ENCODE measurements at regions not wholly inside any gene's neighbourhood (a gene's known extent, or its start where the extent isn't known, plus 50 kb on each side); places are given as distances from the start of the nearest gene placed in this dataset.

GRCh38 chr13:40063703-40064102, 408.2 kb downstream of the COG6 start:
- TF ChIP-seq CTCF (IDR thresholded peaks at IDR 0.05; ENCODE audit: poor library complexity, severe bottlenecking) = no peak
- Histone ChIP-seq H3K9me3 (ENCODE audit: severe bottlenecking) (no peaks in the 10 kb centered on the region), H3K27me3 (ENCODE audit: insufficient read depth, poor library complexity, severe bottlenecking) (no peaks in the 10 kb centered on the region), H3K4me1 (ENCODE audit: insufficient read depth, poor library complexity, severe bottlenecking) (peaks cover 26% of the 10 kb centered on the region), H3K27ac (ENCODE audit: poor library complexity, severe bottlenecking) (peak overlapping the region; percentile 52), H3K36me3 (ENCODE audit: low read depth) (no peaks in the 10 kb centered on the region), H3K4me3 (ENCODE audit: severe bottlenecking) (no peak overlapping the region)
- DNase-seq (ENCODE audit: low spot score) (no peak), ATAC-seq (ENCODE audit: low read depth) (no peak)

GRCh38 chr13:40064154-40065097, 409.0 kb downstream of the COG6 start:
- Histone ChIP-seq H3K27ac (ENCODE audit: poor library complexity, severe bottlenecking) (peak overlapping the region; percentile 52), H3K36me3 (ENCODE audit: low read depth) (no peaks in the 10 kb centered on the region), H3K4me1 (ENCODE audit: insufficient read depth, poor library complexity, severe bottlenecking) (peaks cover 22% of the 10 kb centered on the region), H3K27me3 (ENCODE audit: insufficient read depth, poor library complexity, severe bottlenecking) (no peaks in the 10 kb centered on the region), H3K9me3 (ENCODE audit: severe bottlenecking) (no peaks in the 10 kb centered on the region), H3K4me3 (ENCODE audit: severe bottlenecking) (no peak overlapping the region)
- ATAC-seq (ENCODE audit: low read depth) (peak; percentile 76), DNase-seq (ENCODE audit: low spot score) (no peak)
- no peak for TF ChIP-seq CTCF (IDR thresholded peaks at IDR 0.05; ENCODE audit: poor library complexity, severe bottlenecking)

- TF ChIP-seq CTCF (IDR thresholded peaks at IDR 0.05; ENCODE audit: poor library complexity, severe bottlenecking) = peak; percentile 78
- ATAC-seq (ENCODE audit: low read depth) (peak; percentile 74), DNase-seq (ENCODE audit: low spot score) (no peak)
- H3K4me3 ChIP-seq (ENCODE audit: severe bottlenecking) = no peak overlapping the region
- H3K4me1 ChIP-seq (ENCODE audit: insufficient read depth, poor library complexity, severe bottlenecking) = peaks cover 8% of the 10 kb centered on the region
- H3K9me3 ChIP-seq (ENCODE audit: severe bottlenecking) = no peaks in the 10 kb centered on the region
- no peaks in the 10 kb centered on the region for H3K27me3 ChIP-seq (ENCODE audit: insufficient read depth, poor library complexity, severe bottlenecking)
- no peak overlapping the region for H3K27ac ChIP-seq (ENCODE audit: poor library complexity, severe bottlenecking)
- H3K36me3 ChIP-seq (ENCODE audit: low read depth) = no peaks in the 10 kb centered on the region
Observed at GRCh38 chr13:40069173-40070044, 413.9 kb downstream of the COG6 start.

- no peaks in the 10 kb centered on the region for H3K36me3 ChIP-seq (ENCODE audit: low read depth)
- no peaks in the 10 kb centered on the region for H3K27me3 ChIP-seq (ENCODE audit: insufficient read depth, poor library complexity, severe bottlenecking)
- no peaks in the 10 kb centered on the region for H3K9me3 ChIP-seq (ENCODE audit: severe bottlenecking)
- no peak for TF ChIP-seq CTCF (IDR thresholded peaks at IDR 0.05; ENCODE audit: poor library complexity, severe bottlenecking)
- ATAC-seq (ENCODE audit: low read depth) = no peak
- no peak for DNase-seq (ENCODE audit: low spot score)
- no peak overlapping the region for H3K27ac ChIP-seq (ENCODE audit: poor library complexity, severe bottlenecking)
- H3K4me1 ChIP-seq (ENCODE audit: insufficient read depth, poor library complexity, severe bottlenecking) = no peaks in the 10 kb centered on the region
- no peak overlapping the region for H3K4me3 ChIP-seq (ENCODE audit: severe bottlenecking)
Observed at GRCh38 chr13:40070357-40070756, 414.9 kb downstream of the COG6 start.

Measured in RWPE2 (cell line).